A673 (cell line): ENCODE measurements at regions not wholly inside any gene's neighbourhood (a gene's known extent, or its start where the extent isn't known, plus 50 kb on each side); places are given as distances from the start of the nearest gene placed in this dataset.

Experiments used
- BruUV-seq: library from RNA; stranded (reverse); fragments of 400-500 nt; replicated peaks from 2 replicates; lab custom pipeline; 2021; lab: Mats Ljungman, UMichigan
- CTCF ChIA-PET: fragments of 300-600 bp; sonication (Branson Sonifier 250); formaldehyde crosslinking; loops from one replicate; lab custom pipeline; 2022; ENCODE audit warnings: antibody characterized with exemption; lab: Charles Lee
- POLR2A ChIA-PET: fragments of 300-600 bp; sonication (Branson Sonifier 250); formaldehyde crosslinking; loops from one replicate; lab custom pipeline; 2022; ENCODE audit warnings: antibody characterized with exemption; ENCODE audit not compliant: low non-redundant PET; lab: Charles Lee
- DNase-seq: peaks from one replicate; pipeline ENCODE4 v3.0.0-alpha.2; 2015; ENCODE audit warnings: low spot score
- H3K27ac ChIP-seq: fragments of 200-600 bp; sonication (generic); 2 replicates; pipeline ENCODE4 v1.5.1; 2016; ENCODE audit warnings: mixed run types, low read depth, mild to moderate bottlenecking, mixed read lengths, antibody characterized with exemption, low read length; ENCODE audit not compliant: poor library complexity, severe bottlenecking
- H3K27me3 ChIP-seq: fragments of 200-600 bp; sonication (generic); replicated peaks from 2 replicates; pipeline ENCODE4 v1.6.1; 2017; ENCODE audit warnings: mixed run types, low read depth, mild to moderate bottlenecking, mixed read lengths, antibody characterized with exemption, low read length; ENCODE audit not compliant: insufficient read depth, poor library complexity
- H3K36me3 ChIP-seq: fragments of 200-600 bp; sonication (generic); 2 replicates; pipeline ENCODE4 v1.6.1; 2016; ENCODE audit warnings: mixed run types, mild to moderate bottlenecking, mixed read lengths, antibody characterized with exemption, low read length; ENCODE audit not compliant: insufficient read depth, poor library complexity, severe bottlenecking
- H3K4me1 ChIP-seq: fragments of 200-600 bp; sonication (generic); 2 replicates; pipeline ENCODE4 v1.6.1; 2017; ENCODE audit warnings: mixed run types, mild to moderate bottlenecking, mixed read lengths, antibody characterized with exemption, low read length; ENCODE audit not compliant: insufficient read depth, poor library complexity, severe bottlenecking
- H3K4me3 ChIP-seq: fragments of 200-600 bp; sonication (generic); 2 replicates; pipeline ENCODE4 v1.5.1; 2016; ENCODE audit warnings: low read depth, mixed run types, mild to moderate bottlenecking, mixed read lengths, low read length; ENCODE audit not compliant: poor library complexity, severe bottlenecking
- H3K9me3 ChIP-seq: fragments of 200-600 bp; sonication (generic); 2 replicates; pipeline ENCODE4 v1.6.1; 2016; ENCODE audit warnings: mixed run types, low read depth, mild to moderate bottlenecking, mixed read lengths, antibody characterized with exemption, low read length; ENCODE audit not compliant: poor library complexity, severe bottlenecking
- EZH2 ChIP-seq: fragments of 200-600 bp; sonication (generic); IDR thresholded peaks from 2 replicates; pipeline ENCODE4 v1.6.1; 2017; ENCODE audit warnings: borderline replicate concordance, low read depth, mild to moderate bottlenecking, mixed read lengths, antibody characterized with exemption, low read length; ENCODE audit not compliant: poor library complexity, severe bottlenecking
- intact Hi-C: fragments of 100-400 bp; cut with micrococcal nuclease; formaldehyde crosslinking; loops from one replicate; pipeline ENCODE4 v1.10.0; 2022; ENCODE audit not compliant: unreplicated experiment
- TF ChIP-seq, protein P1 (sequence below): fragments of 300-800, 200-600 bp; sonication (generic); conservative IDR thresholded peaks from 2 replicates; pipeline ENCODE4 v1.5.1; 2017; ENCODE audit warnings: low read depth, mild to moderate bottlenecking, antibody characterized with exemption, low read length, moderate library complexity, mixed read lengths

DNA sequence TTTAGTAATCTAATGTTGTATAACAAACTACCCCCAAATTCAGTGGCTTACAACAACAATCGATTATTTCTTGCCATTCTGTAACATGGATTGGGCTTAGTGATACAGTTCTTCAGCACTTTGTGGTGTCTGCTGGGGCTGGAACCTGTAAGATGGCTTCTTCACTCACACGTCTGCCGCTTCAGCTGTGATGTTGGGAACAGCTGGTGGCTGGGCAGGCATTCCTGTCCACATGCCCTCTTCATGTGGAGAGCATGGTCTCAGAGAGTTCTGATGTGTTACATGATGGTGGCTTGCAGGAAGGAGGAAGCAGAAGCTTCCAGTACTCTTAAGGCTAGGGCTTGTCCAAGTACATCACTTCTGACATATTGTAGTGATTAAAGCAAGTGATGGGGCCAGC lies 276.9 kb downstream of the PTBP2 start:
- H3K4me3 ChIP-seq: no peak overlapping the region
- no peak for TF ChIP-seq EZH2
- TF ChIP-seq, protein P1, sequence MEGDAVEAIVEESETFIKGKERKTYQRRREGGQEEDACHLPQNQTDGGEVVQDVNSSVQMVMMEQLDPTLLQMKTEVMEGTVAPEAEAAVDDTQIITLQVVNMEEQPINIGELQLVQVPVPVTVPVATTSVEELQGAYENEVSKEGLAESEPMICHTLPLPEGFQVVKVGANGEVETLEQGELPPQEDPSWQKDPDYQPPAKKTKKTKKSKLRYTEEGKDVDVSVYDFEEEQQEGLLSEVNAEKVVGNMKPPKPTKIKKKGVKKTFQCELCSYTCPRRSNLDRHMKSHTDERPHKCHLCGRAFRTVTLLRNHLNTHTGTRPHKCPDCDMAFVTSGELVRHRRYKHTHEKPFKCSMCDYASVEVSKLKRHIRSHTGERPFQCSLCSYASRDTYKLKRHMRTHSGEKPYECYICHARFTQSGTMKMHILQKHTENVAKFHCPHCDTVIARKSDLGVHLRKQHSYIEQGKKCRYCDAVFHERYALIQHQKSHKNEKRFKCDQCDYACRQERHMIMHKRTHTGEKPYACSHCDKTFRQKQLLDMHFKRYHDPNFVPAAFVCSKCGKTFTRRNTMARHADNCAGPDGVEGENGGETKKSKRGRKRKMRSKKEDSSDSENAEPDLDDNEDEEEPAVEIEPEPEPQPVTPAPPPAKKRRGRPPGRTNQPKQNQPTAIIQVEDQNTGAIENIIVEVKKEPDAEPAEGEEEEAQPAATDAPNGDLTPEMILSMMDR: no peak
- ChIA-PET CTCF (no interaction called here), POLR2A (no interaction called here)
- peaks cover 30% of the 10 kb centered on the region for H3K4me1 ChIP-seq
- DNase-seq: no peak
- intact Hi-C loops: no loop called here
- no peaks in the 10 kb centered on the region for H3K27me3 ChIP-seq
- no peaks in the 10 kb centered on the region for H3K36me3 ChIP-seq
- peak overlapping the region; percentile 30 for H3K27ac ChIP-seq
- BruUV-seq: no TSS peak
- H3K9me3 ChIP-seq: no peaks in the 10 kb centered on the region

DNA sequence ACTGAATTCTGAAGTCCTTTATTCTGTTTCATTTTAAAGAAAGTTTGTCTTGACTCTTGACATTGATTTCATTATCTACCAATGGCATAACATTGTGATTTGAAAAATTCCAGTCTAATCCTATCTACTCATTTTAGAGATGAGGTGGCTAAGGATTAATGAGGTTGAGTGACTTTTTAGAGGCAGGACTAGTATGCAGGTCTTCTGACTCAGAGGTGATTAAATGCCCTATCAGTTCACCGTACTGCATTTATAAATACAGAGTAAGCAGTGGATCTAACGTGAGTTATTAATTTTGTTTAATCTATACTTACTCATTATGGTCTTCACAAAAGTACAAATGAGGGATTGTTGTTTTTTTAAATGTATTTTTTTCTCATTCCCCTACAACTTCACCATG lies 277.6 kb downstream of the PTBP2 start:
- ChIA-PET POLR2A (no interaction called here), CTCF (no interaction called here)
- H3K27ac ChIP-seq: no peak overlapping the region
- TF ChIP-seq, protein P1: no peak
- no peak for TF ChIP-seq EZH2
- no peaks in the 10 kb centered on the region for H3K9me3 ChIP-seq
- peaks cover 30% of the 10 kb centered on the region for H3K4me1 ChIP-seq
- no peaks in the 10 kb centered on the region for H3K27me3 ChIP-seq
- DNase-seq: no peak
- intact Hi-C loops: no loop called here
- H3K36me3 ChIP-seq: no peaks in the 10 kb centered on the region
- no TSS peak for BruUV-seq
- H3K4me3 ChIP-seq: no peak overlapping the region

DNA sequence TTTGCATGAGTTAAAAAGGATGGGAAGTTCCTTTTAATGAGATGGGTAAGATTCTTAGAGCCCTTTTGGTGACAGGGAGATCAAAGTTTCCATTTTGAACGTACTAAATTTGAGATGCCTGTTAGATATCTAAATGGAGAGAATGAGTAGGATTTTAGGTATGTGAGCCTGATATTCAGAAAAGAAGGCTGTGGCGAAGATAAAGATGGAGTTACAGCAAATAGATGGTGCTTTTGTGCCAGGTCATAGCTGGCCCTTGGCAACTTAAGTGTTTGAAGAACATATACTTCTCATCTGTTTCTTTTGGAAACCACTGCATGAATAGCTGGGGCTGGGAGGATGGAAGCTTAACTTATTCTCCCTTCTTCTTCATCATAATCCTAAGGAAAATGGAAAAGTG lies 282.5 kb downstream of the PTBP2 start:
- intact Hi-C loops: no loop called here
- Histone ChIP-seq H3K27ac (no peak overlapping the region), H3K4me3 (no peak overlapping the region), H3K9me3 (no peaks in the 10 kb centered on the region), H3K4me1 (peaks cover 15% of the 10 kb centered on the region), H3K36me3 (no peaks in the 10 kb centered on the region), H3K27me3 (no peaks in the 10 kb centered on the region)
- no peak for TF ChIP-seq EZH2
- TF ChIP-seq, protein P1: no peak
- no peak for DNase-seq
- POLR2A ChIA-PET: interaction anchor here (0.7 kb wide), 1 partner anchor 97 kb away, joined by 7 read pairs; no protein-coding TSS in a partner anchor
- no TSS peak for BruUV-seq
- CTCF ChIA-PET: no interaction called here
